Lower leg skin (tissue), 4 donors: ENCODE measurements at regions not wholly inside any gene's neighbourhood (a gene's known extent, or its start where the extent isn't known, plus 50 kb on each side); places are given as distances from the start of the nearest gene placed in this dataset.

Experiments
- DNase-seq, 2 donors: peaks; one replicate each; pipeline ENCODE4 v3.0.0-alpha.2; 2019; ENCODE audit warnings: low spot score in 2 of 2
- H3K4me3 ChIP-seq: fragments of 200-600 bp; sonication (generic); 2 replicates; pipeline ENCODE4 v1.5.1; 2017; ENCODE audit warnings: mild to moderate bottlenecking, low read depth; ENCODE audit not compliant: poor library complexity, severe bottlenecking
- CTCF ChIP-seq, 3 donors: fragments of 450-650 bp; IDR thresholded peaks; one replicate each; pipeline ENCODE4 v1.5.1; 2016; ENCODE audit warnings: antibody characterized with exemption in 3 of 3, mild to moderate bottlenecking in 3 of 3, moderate library complexity in 2 of 3
- POLR2A ChIP-seq, 2 donors: fragments of 450-650 bp; IDR thresholded peaks; one replicate each; pipeline ENCODE4 v1.6.1; 2016 to 2017; ENCODE audit warnings: antibody characterized with exemption in 2 of 2, mild to moderate bottlenecking in 1 of 2, moderate library complexity in 1 of 2
- WGBS, 2 donors: methylation state at CpG; one replicate each; pipeline ENCODE4 v1.1.5; 2018; 5-methylcytosine and 5-hydroxymethylcytosine counted together
- intact Hi-C: fragments of 100-400 bp; cut with DNase I; formaldehyde crosslinking; loops from one replicate; pipeline ENCODE4 v1.15.0; 2023; ENCODE audit warnings: low total_unique reads

GRCh38 chr1:72489801-72490200, 207.5 kb upstream of the NEGR1 start:
- no peak for DNase-seq
- TF ChIP-seq CTCF (IDR thresholded peaks at IDR 0.05), result no peak
- TF ChIP-seq POLR2A (IDR thresholded peaks at IDR 0.05), result no peak
- no peak overlapping the region for H3K4me3 ChIP-seq
- intact Hi-C loops, result no loop called here

GRCh38 chr1:72485801-72486200, 203.5 kb upstream of the NEGR1 start:
- no peak for DNase-seq
- no peak for TF ChIP-seq POLR2A (IDR thresholded peaks at IDR 0.05)
- no peak for TF ChIP-seq CTCF (IDR thresholded peaks at IDR 0.05)
- no peak overlapping the region for H3K4me3 ChIP-seq
- intact Hi-C loops, result no loop called here
- WGBS, 2 donors, result 23 to 40% methylated on average over 1 of the region's 1 CpG

GRCh38 chr1:72483846-72484357, 201.6 kb upstream of the NEGR1 start:
- no peak overlapping the region for H3K4me3 ChIP-seq
- no peak for DNase-seq
- intact Hi-C loops, result no loop called here
- TF ChIP-seq POLR2A (IDR thresholded peaks at IDR 0.05) (no peak), CTCF (IDR thresholded peaks at IDR 0.05) (no peak)

GRCh38 chr1:72482736-72483413, 200.5 kb upstream of the NEGR1 start:
- WGBS, 2 donors, result 80 to 84% methylated on average over 6 of the region's 6 CpGs
- no peak for DNase-seq
- intact Hi-C loops, result no loop called here
- H3K4me3 ChIP-seq, result no peak overlapping the region
- no peak for TF ChIP-seq POLR2A (IDR thresholded peaks at IDR 0.05)
- no peak for TF ChIP-seq CTCF (IDR thresholded peaks at IDR 0.05)

- TF ChIP-seq POLR2A (IDR thresholded peaks at IDR 0.05) (no peak), CTCF (IDR thresholded peaks at IDR 0.05) (no peak)
- no peak for DNase-seq
- intact Hi-C loops, result no loop called here
- H3K4me3 ChIP-seq, result no peak overlapping the region
- 93 to 97% methylated on average over 5 of the region's 5 CpGs for WGBS, 2 donors
These were observed 199.2 kb upstream of the NEGR1 start for GRCh38 chr1:72481420-72481970.

GRCh38 chr1:72466376-72466775, 184.0 kb upstream of the NEGR1 start:
- WGBS, 2 donors, result 36 to 50% methylated on average over 1 of the region's 1 CpG
- DNase-seq, result no peak
- intact Hi-C loops, result no loop called here
- H3K4me3 ChIP-seq, result no peak overlapping the region
- TF ChIP-seq CTCF (IDR thresholded peaks at IDR 0.05), result no peak
- TF ChIP-seq POLR2A (IDR thresholded peaks at IDR 0.05), result no peak
